Ascending aorta (tissue), 2 donors: ENCODE measurements at regions not wholly inside any gene's neighbourhood (a gene's known extent, or its start where the extent isn't known, plus 50 kb on each side); places are given as distances from the start of the nearest gene placed in this dataset.

ENCODE experiments used
- DNase-seq, 2 donors: peaks; one replicate each; pipeline ENCODE4 v3.0.0-alpha.2; 2019; ENCODE audit warnings: low spot score in 2 of 2
- H3K27ac ChIP-seq, 2 donors: fragments of 200-600 bp; sonication (generic); one replicate each; pipeline ENCODE4 v1.5.1; 2016 to 2017; ENCODE audit warnings: mild to moderate bottlenecking in 1 of 2
- H3K27me3 ChIP-seq: fragments of 200-600 bp; sonication (generic); one replicate; pipeline ENCODE4 v1.5.1; 2017
- H3K36me3 ChIP-seq, 2 donors: fragments of 200-600 bp; sonication (generic); one replicate each; pipeline ENCODE4 v1.5.1; 2016
- H3K4me1 ChIP-seq, 2 donors: fragments of 200-600 bp; sonication (generic); one replicate each; pipeline ENCODE4 v1.5.1; 2016 to 2017; ENCODE audit warnings: mild to moderate bottlenecking in 1 of 2
- H3K4me3 ChIP-seq, 2 donors: fragments of 200-600 bp; sonication (generic); one replicate each; pipeline ENCODE4 v1.5.1; 2016 to 2017; ENCODE audit warnings: mild to moderate bottlenecking in 1 of 2
- H3K9me3 ChIP-seq, 2 donors: fragments of 200-600 bp; sonication (generic); one replicate each; pipeline ENCODE4 v1.5.1; 2016
- intact Hi-C: fragments of 100-400 bp; cut with DNase I; formaldehyde crosslinking; loops from one replicate; pipeline ENCODE4 v1.15.1; 2023
- TF ChIP-seq, protein P1 (sequence below), 3 experiments: fragments of 200-600 bp in 2 of 3; fragments of 450-650 bp in 1 of 3; sonication (generic) in 2 of 3; IDR thresholded peaks; one replicate each; pipeline ENCODE4 v1.5.1; 2016 to 2019; ENCODE audit warnings: antibody characterized with exemption in 3 of 3, mild to moderate bottlenecking in 1 of 3, moderate library complexity in 1 of 3

- DNase-seq, result no peak
- Histone ChIP-seq H3K9me3 (no peaks in the 10 kb centered on the region), H3K4me1 (no peaks in the 10 kb centered on the region), H3K27ac (no peak overlapping the region), H3K27me3 (no peaks in the 10 kb centered on the region), H3K36me3 (no peaks in the 10 kb centered on the region), H3K4me3 (no peak overlapping the region)
- intact Hi-C loops, result loop anchor here (1.0 kb wide), 1 partner anchor 399 kb away; no protein-coding TSS in a partner anchor
- TF ChIP-seq, protein P1, sequence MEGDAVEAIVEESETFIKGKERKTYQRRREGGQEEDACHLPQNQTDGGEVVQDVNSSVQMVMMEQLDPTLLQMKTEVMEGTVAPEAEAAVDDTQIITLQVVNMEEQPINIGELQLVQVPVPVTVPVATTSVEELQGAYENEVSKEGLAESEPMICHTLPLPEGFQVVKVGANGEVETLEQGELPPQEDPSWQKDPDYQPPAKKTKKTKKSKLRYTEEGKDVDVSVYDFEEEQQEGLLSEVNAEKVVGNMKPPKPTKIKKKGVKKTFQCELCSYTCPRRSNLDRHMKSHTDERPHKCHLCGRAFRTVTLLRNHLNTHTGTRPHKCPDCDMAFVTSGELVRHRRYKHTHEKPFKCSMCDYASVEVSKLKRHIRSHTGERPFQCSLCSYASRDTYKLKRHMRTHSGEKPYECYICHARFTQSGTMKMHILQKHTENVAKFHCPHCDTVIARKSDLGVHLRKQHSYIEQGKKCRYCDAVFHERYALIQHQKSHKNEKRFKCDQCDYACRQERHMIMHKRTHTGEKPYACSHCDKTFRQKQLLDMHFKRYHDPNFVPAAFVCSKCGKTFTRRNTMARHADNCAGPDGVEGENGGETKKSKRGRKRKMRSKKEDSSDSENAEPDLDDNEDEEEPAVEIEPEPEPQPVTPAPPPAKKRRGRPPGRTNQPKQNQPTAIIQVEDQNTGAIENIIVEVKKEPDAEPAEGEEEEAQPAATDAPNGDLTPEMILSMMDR (IDR thresholded peaks at IDR 0.05), result no peak
These were observed 58.8 kb upstream of the TAGAP start for GRCh38 chr6:159103396-159104162.

GRCh38 chr6:159102373-159103160 lies 57.8 kb upstream of the TAGAP start:
- Histone ChIP-seq H3K4me1 (no peaks in the 10 kb centered on the region), H3K36me3 (no peaks in the 10 kb centered on the region), H3K9me3 (no peaks in the 10 kb centered on the region), H3K27ac (no peak overlapping the region), H3K4me3 (no peak overlapping the region), H3K27me3 (no peaks in the 10 kb centered on the region)
- no peak for DNase-seq
- intact Hi-C loops, result no loop called here
- TF ChIP-seq, protein P1 (IDR thresholded peaks at IDR 0.05), result no peak

DNA sequence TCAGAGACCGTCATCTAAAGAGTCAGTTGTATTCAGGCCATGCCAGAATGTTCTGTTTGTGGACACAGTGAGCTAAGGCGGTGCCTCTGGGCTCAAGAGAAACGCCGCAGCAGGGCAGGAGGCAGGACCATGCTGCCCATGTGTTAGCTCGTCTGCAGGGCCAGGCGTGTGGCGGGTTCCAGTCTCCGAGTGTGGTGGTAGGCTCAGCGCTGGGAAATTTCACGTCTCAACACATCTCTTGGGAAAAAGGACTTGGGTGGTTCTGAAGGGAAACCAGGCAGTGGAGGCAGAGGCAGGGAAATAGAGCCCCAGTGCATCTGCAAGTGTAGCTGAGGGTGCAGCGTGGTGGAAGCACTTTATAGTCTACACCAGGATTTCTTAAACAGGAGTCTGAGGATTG lies 56.9 kb upstream of the TAGAP start:
- DNase-seq, result no peak
- H3K9me3 ChIP-seq, result no peaks in the 10 kb centered on the region
- no peaks in the 10 kb centered on the region for H3K4me1 ChIP-seq
- no peaks in the 10 kb centered on the region for H3K36me3 ChIP-seq
- no peaks in the 10 kb centered on the region for H3K27me3 ChIP-seq
- H3K4me3 ChIP-seq, result no peak overlapping the region
- no peak overlapping the region for H3K27ac ChIP-seq
- TF ChIP-seq, protein P1 (IDR thresholded peaks at IDR 0.05), result no peak
- intact Hi-C loops, result no loop called here

DNA sequence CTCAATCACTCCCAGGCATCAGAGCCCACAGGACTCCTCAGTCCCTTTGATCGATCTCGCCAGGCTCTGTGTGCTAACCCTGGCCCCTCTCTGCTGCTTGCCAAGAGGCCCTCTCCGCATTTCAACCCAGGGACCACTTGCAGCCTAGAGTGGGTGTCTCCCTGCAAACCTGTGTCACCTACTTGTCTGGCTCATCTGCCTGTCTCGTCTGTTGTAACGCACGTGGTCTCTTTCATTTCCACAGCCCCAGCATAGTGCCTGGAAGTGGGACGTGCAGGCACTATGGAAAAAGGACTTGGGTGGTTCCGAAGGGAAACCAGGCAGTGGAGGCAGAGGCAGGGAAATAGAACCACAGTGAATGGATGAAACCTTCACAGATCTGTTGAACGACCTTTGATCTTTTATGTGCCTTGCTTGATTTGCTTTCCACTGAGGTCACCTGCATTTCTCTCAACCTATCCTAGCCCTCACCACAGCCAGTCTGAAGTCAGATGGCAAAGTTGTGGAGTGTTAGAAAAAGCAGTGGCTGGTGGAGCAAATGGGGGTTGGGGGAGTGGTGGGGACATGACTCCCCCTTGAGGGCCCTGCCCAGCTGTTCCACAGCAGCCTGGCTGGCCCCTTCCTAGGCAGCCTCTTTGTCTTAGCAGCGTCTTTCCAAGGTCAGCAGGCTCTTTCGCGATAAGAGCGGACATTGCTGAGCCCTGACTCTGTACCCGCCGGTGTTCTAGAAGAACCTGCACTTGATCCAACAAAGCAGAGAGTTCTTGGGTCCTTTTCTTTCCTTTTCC lies 55.8 kb upstream of the TAGAP start:
- H3K27me3 ChIP-seq, result no peaks in the 10 kb centered on the region
- H3K9me3 ChIP-seq, result no peaks in the 10 kb centered on the region
- intact Hi-C loops, result no loop called here
- no peaks in the 10 kb centered on the region for H3K4me1 ChIP-seq
- H3K36me3 ChIP-seq, result no peaks in the 10 kb centered on the region
- TF ChIP-seq, protein P1 (IDR thresholded peaks at IDR 0.05), result no peak
- H3K4me3 ChIP-seq, result no peak overlapping the region
- H3K27ac ChIP-seq, result no peak overlapping the region
- no peak for DNase-seq

DNA sequence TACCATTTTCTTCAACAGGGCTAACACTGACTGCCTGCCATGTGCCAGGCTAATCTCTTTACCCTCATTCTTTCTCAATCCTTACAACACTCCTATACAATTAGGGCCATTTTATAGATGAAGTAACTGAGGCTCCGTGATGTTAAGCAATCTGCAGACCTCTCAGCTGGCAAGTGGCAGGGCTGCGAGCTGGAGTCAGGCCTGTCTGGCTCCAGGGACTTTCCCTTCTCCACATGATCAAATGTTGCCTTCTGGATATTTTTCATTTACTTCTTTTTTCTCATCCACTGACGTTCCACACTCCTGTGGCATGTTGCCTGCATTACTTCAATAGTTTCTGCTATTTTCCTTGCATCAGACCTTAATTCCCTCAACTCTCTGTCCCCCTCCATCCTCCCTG lies 55.2 kb upstream of the TAGAP start:
- TF ChIP-seq, protein P1 (IDR thresholded peaks at IDR 0.05), result no peak
- H3K4me1 ChIP-seq, result no peaks in the 10 kb centered on the region
- no peak overlapping the region for H3K27ac ChIP-seq
- no peak overlapping the region for H3K4me3 ChIP-seq
- DNase-seq, result no peak
- no peaks in the 10 kb centered on the region for H3K27me3 ChIP-seq
- H3K36me3 ChIP-seq, result no peaks in the 10 kb centered on the region
- intact Hi-C loops, result no loop called here
- no peaks in the 10 kb centered on the region for H3K9me3 ChIP-seq
